HG03196 (cell line): ENCODE measurements at regions not wholly inside any gene's neighbourhood (a gene's known extent, or its start where the extent isn't known, plus 50 kb on each side); places are given as distances from the start of the nearest gene placed in this dataset.

Source experiments
- ATAC-seq: cut with Tn5 transposase; IDR thresholded peaks from one replicate; pipeline ENCODE4 v1.9.1; 2021; ENCODE audit not compliant: unreplicated experiment

DNA sequence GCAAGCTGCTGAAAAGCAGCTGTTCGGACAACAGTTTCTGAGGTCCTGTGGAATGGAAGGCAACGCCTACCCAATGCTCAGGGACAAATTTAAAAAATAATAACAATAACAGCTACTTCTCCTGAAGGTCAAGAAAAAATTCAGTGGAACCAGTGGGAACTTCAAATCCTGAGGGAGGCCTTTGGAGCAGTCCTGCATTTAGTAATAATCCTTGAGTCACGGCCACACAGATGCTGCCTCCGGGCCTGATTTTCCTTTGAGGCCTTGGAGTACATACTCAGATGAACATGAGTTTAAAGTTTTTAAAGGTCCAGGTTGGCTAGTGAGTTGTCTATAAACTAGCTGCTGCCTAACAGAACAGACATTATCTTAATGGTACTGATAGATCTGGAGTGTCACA, 268.0 kb downstream of the MSRB3 start:
- no peak for ATAC-seq

DNA sequence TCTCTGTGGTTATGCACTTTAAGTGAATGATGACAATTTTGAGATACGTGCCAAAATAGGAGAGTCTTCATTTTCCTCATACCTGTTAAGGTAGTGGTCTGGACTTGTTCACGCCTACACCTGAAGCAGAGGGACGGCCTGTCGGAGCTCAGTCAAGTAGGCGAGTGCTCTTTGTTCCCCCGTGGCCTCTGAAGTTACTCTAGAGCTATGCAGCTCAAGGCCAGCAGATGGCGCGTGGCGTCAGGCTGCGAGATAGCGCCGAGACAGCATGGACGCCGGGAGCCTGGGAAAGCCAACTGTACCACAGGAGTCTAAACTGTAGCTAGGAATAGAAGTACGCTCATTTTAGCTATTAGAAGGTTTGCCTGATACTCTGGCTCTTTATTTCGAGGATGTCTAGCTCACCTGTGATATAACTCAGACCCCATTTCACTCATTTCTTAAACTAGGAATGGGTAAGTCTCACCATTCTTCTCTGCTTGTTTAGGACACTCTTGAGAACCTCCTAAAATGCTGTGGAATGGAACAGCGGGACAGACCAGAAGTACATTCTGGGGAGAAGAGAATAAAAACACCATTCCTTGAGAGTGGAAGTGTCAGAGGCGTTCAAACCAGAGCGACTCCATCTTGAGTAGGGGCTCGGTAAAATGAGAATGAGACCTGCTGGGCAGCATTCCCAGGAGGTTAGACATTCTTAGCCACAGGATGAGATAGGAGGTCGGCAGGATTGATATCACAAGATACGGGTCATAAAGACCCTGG, 267.4 kb upstream of the HMGA2 start:
- no peak for ATAC-seq

DNA sequence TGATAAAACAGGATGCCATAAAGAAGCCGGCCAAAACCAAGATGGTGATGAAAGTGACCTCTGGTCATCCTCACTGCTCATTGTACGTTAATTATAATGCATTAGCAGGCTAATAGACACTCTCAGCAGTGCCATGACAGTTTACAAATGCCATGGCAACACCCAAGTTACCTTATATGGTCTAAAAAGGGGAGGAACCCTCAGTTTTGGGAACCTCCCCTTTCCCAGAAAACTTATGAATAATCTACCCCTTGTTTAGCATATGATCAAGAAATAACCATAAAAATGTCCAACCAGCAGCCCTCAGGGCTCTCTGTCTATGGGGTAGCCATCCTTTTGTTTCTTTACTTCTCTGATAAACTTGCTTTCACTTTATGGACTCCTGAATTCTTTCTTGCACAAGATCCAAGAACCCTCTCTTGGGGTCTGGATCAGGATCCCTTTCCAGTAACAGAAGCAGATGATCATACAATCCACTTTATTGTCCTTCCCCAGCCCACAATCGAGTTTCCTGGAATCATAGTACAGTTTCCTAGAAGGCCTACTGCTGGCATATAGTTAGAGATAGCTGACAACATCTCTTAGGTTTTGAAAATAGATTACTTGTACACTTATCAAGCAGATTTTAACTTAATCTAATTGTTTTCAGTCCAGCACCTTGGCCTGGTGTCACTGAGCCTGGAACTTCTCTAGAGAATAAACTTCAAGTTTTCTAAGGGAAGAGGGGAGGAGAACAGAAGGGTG, 266.7 kb upstream of the HMGA2 start:
- no peak for ATAC-seq

DNA sequence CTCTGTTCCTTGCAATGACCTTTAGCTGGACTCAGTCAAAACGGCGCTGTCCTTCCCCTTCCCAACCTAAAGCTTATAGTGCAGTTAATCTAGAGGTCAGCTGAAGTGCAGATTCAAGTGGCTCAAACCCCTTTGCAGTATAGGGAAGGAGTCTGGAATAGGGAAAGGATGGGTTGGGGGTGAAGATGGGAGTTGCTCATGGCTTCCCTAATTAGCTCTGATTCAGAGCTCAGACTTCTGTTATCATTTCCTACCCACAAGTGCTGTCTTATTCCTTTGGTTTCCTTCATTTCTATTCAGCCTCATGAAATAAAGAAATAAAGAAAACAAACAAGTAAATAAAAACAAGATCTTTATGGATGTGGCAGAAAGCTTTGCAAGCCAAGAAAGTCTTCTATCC, 264.0 kb upstream of the HMGA2 start:
- no peak for ATAC-seq

DNA sequence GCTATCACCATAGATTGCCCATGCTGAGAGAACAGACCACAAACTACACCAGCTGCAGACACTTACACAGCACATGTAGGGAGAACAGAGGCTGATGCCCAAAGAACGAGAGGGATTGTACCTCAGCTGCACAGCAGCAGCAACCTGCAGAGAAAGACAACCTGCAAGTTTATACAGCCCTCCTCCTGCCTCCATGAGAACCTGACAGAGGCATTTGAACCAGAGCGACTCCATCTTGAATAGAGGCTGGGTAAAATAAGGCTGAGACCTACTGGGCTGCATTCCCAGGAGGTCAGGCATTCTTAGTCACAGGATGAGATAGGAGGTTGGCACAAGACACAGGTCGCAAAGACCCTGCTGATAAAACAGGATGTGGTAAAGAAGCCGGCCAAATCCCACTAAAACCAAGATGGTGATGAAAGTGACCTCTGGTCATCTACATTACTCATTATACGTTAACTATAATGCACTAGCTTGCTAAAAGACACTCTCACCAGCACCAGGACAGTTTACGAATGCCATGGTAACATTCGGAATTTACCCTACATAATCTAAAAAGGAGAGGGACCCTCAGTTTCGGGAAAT, 262.4 kb upstream of the HMGA2 start:
- ATAC-seq, result no peak

DNA sequence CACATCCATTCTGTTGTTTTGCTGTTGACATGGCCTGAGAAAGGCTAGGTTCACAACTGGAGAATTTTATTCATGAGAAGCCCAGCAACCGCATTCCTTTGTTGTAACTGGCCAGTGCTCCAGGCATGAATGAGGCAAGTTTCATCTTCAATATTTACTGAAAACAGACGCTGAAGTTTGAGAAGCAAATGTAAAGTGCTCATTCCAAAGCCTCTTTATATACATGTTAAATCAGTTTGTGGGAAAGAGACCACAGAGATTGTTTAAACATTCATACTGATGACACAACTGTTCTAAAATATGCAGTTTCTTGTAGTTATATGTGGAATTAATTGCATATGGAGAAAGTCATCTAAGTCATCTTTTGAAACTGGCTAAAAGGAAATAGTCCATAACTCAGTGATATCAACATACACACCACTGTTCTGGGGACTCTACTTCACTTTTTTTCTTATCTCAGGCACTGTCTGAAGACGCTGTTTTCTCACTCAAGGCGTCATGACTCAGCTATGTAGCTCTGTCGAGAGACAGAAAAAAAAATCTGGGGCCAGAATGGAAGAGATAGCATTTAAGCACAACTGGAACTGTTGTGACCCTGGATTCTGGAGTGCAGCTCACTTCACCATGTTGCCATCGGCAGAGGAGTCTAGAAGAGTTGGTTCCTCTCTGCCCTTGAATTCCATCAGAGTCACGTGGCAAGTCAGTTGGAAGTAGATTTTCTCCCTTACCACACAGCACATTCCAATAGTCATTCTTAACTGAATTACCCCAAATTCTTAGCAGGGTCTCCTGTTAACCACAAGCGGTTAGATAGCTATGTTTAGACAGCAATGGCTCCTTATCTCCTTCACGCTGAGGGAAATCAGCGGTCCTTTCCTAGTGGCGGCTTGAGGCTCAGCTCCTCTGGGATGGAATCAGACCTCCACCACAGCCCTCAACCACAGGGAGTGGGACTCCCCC, 258.4 kb upstream of the HMGA2 start:
- ATAC-seq, result no peak

DNA sequence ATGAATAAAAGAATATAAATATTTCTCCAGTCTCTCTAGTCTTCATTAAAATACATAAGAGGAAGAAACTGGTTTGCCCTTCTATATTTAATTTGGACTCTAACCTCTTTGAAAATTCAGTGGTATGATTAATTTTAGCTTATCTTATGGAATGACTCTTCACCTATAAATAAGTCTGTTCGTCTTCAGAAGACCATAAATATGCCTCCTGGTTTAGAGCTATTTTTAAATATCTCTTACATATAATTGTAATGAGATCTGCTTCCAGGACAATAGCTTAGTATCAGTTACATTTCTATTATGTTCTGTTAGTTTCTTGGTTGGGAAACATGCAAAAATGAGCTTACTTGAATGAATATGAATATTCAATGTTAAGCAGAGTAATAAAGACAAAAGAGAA, 257.5 kb upstream of the HMGA2 start:
- ATAC-seq, result no peak

DNA sequence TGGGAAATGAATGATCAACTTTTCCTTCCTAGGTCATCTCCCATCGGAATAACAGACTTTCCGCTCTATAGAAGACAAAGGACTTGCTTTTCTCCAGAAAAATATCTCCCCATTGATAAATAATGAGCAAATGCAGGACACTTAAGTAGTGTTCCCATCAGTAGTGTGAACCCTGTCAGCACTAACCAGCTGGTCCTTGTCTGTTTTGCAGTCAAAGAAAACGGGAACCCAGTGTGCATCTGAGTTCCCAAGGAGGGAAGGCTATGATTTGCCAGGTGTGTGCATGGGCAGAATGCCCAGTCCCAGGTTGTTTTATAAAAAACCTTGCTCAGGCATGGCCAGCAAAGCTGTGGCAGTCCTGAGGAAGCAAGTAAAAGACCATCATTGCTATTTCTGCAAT, 256.5 kb upstream of the HMGA2 start:
- no peak for ATAC-seq

DNA sequence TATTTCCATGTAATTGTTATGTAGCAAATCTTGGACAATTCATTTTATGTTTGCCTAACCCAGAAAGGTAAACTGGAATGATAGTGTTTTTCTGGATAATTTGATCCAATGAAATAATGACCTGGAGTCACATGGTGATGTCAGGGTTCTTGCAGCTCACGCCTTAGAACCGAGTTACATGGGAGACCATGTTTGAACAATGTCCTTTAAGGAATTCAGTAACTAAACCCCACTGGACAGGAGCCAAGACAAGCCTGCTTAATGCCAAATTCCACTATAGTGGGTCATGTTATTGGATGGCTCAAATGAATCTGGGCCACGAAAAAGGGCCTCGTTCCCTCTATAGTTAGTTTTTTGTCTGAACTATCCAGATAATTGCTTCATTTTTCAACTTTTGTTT, 255.8 kb upstream of the HMGA2 start:
- ATAC-seq, result no peak

DNA sequence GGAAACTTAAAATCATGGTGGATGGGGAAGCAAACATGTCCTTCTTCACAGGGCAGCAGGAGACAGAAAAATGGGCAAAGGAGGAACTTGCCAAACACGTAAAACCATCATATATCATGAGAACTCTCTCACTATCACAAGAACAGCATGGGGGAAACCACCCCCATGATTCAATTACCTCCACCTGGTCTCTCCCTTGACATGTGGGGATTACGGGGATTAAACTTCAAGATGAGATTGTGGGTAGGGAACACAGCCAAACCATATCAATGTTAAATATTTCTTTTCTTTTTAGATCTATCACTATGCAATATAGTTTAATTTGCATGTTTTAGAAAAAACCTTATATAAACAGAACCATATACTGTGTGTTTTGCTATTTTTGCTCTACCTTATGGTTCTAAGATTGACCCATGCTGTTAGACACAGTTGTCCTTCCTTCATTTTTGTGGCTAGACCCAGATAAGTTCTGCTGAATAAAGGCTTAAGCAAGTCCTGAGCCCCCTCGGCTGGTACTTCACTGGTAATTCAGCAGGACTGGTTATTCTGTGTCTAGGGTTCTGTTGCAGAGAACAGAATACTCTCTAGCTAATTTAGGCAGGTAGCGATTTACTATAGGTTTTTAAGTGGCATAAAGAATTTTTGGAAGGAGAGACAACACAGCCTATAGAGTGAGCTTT, 253.7 kb upstream of the HMGA2 start:
- no peak for ATAC-seq

DNA sequence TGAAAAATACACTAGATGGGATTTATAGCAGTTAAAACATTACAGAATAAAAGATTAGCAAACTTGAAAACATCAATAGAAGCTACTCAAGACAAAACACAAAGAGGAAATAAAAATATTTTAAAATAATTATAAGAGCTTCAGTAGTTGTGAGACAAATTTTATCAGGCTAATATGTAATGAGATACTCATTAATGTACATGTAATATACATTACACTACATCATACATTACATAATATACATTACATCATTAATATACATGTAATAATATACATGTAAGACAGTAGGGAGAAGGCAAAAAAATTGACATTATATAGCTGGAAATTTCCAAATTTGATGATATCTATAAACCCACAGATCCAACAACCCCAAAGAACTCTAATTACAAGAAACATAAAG, 249.4 kb upstream of the HMGA2 start:
- no peak for ATAC-seq

DNA sequence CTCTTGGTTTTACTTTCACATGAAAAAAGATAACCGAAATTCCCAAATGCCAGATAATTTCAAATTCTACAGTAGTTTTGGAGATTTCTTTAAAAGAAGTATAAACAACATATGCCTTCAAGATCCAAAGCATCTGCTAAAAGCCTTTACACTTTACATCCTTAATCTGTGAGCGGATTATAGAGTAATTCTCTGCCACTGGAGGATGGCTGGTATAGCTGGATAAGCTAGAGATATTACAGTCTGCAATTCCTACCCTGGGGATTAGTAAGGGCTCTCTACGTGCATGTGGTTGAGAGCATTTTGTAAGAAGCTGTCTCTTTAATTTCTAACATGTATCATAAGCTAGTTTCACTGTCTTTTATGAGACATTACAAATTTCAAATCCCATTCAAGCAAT, 240.3 kb upstream of the HMGA2 start:
- no peak for ATAC-seq

DNA sequence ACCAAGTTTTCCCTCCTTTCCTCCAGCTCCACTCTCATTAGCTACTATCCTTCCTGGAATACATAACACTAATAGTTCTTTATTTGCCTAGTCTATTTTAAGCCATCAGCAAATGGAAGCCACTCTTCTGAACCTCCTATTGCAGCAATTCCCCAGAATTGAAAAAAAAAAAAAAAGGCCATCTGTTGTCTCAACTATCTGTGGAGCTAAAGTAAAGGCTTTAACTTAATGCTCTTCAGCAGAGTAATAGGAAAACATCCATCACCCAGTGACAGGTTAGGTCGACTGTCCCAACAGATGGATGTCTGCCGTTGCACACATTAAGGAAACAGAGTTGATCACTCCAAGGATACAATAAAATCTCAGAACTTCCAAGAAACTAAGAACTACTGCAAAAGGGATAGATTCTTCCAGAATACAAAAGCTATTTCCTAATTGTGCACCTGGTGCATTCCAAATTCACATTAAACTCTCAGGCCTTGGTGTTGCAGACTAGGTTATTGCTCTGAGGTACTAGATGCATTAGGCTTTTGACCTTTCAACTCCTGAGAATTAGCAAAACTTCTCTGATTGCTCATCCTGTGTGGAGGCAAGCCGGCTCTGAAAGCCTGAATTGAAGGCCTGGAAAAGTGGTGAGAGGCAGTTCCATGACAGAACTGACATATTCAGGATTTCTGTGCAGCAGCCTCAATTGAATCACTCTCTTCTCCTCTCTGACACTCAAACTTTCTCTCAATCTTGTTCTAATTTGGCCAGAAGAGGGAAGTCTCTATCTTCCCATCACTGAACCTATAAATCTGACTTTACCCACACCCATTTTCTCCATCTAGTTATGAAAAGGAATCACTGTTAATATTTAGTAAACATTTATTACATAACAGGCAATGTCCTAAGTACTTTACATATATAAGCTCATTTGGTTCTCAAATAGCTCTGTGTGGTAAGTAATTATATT, 238.4 kb upstream of the HMGA2 start:
- ATAC-seq, result no peak

DNA sequence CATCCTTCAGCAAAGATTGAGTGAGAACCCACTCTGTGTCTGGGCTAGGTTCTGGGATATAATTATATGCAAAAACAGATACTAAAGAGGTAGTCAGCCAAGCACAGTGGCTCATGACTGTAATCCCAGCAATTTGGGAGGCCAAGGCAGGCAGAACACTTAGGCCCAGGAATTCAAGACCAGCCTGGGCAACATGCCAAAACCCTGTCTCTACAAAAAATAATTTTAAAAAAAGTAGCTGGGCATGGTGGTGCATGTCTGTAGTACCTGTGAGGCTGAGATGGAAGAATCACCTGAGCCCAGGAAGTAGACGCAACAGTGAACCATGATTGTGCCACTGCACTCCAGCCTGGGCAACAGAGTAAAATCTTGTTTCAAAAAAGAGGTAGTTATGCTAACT, 237.5 kb upstream of the HMGA2 start:
- ATAC-seq, result no peak

DNA sequence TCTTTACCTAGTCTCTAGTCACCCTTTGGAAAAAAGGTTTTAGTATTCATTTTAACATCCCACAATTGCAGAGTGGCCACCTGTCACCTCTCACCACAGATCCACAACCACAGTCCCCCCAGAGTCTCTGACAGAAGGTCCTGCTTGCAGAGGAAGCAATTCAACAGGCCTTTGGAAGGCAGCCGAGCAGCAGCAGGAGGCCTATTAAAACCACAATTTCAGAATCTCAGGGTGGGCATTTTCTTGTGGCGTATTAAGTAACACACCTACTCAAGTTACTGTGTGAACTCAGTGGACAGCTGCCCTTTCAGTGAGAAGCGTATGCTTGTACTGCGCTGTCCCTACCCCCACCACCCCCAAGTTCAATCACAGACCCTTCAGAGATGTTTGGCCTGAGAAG, 234.0 kb upstream of the HMGA2 start:
- no peak for ATAC-seq

DNA sequence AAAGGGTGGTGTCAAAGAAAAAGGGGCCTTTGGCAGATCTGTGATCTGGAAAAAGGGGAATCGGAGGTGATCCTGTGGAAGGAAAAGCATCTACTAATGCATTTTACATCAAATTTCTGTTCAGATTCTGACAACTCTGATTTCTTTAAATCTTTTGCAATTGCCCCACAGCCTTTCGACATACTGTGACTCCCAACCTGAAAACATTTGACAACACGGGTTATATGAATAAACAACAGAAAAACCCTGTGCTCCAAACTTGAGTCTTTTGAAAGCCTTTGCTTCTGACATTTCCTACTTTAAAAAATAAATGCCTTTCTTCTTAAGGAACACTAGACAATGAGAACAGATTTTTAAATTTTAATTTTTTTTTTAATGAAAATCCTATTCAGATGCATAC, 231.9 kb upstream of the HMGA2 start:
- no peak for ATAC-seq

DNA sequence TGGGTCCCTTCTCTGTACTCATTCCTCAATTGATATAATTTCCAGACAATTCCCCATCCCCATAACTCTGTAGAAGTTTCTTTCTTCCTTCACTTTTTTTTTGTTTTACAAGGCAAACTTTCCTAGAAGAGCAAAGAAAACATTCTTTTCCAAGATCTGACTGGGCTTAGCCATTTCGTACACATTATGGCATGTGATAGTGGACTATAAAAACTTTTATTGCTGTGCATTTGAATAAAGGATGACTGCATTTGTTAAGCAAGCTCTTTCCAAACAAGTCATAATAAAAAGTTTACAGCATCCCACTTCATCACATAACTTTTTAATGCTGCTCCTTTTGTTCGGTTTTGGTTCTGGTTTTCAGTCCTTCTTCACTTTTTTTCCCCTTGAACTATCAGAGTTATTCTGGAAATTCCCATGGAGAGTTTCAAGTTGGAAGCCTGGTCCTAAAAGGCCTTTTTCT, 231.0 kb upstream of the HMGA2 start:
- ATAC-seq, result no peak

DNA sequence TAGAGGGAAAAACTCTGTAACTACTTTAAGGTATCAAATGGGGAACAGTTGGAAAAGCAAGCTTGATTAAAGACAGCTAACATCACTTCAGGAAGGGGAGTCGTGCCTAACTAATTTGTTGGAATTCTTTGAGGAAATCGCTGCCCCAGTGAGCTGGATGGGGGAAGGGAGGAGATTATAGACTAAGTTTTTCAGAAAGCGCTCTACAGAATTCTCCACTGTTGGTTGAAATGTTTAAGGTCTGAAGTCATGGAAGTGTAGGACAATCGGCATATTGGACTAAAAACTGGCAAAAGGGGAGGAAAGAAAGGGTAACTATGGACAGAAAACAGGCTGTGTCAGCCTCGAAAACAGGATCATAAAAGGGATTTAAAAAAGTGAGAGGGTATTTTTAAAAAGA, 229.9 kb upstream of the HMGA2 start:
- ATAC-seq, result no peak

DNA sequence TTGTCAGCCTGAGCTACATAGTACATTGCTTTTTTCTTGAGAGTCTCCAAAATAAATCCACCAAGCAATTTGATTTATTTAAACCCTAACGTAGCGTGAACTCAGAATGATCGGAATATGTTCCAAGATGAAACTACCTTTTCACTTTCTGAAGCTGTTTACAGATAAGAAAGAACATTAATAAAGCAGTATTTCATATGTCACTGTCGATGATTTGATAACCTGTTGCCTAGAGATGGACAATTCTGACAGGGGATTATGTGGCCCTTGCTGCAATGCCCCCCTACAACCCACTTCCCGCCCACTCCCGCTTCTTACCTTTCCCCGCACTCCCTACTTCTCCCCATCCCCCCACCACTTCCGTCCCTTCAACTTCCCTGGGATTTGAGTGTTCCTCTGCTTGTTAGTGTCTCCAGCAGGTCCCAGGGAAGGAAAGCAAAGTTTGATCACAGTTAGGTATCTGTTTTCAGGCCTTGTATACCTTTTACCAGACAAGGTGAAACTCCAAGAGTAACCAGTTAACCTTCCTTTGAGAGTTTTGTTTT, 229.2 kb upstream of the HMGA2 start:
- no peak for ATAC-seq
